H1 (cell line): ENCODE measurements at regions not wholly inside any gene's neighbourhood (a gene's known extent, or its start where the extent isn't known, plus 50 kb on each side); places are given as distances from the start of the nearest gene placed in this dataset.

Experiments used
- CTCF ChIA-PET: fragments of 300-600 bp; sonication (Branson Sonifier 250); formaldehyde crosslinking; loops from one replicate; lab custom pipeline; 2021; ENCODE audit not compliant: partially characterized antibody; lab: Charles Lee
- POLR2A ChIA-PET: fragments of 300-600 bp; sonication (Branson Sonifier 250); formaldehyde crosslinking; loops from one replicate; lab custom pipeline; 2021; ENCODE audit warnings: inconsistent platforms; ENCODE audit not compliant: partially characterized antibody; lab: Charles Lee
- DNase-seq, 2 experiments: peaks; one replicate each; pipeline versions ENCODE4 v3.0.0 to v3.0.0-alpha.2; 2010 to 2022; ENCODE audit warnings: low spot score in 2 of 2, low read depth in 1 of 2, mixed read lengths in 1 of 2
- FAIRE-seq: peaks from 2 replicates; lab custom pipeline; 2011; peaks lifted over from hg19 to GRCh38; lab: Jason Lieb, UNC
- H2AFZ ChIP-seq: 2 replicates; pipeline ENCODE4 v1.8.1; 2012; ENCODE audit warnings: low read length, inconsistent platforms
- H2AK5ac ChIP-seq: 2 replicates; pipeline ENCODE4 v1.6.1; 2013; ENCODE audit warnings: low read depth, low read length
- H2BK120ac ChIP-seq: replicated peaks from 2 replicates; pipeline ENCODE3; 2013; ENCODE audit warnings: low read depth, low read length, inconsistent platforms
- H2BK12ac ChIP-seq: 2 replicates; pipeline ENCODE4 v1.6.1; 2013; ENCODE audit warnings: low read depth, low read length
- H2BK15ac ChIP-seq: 2 replicates; pipeline ENCODE4 v1.6.1; 2013; ENCODE audit warnings: low read length
- H2BK20ac ChIP-seq: 2 replicates; pipeline ENCODE4 v1.6.1; 2013; ENCODE audit warnings: low read length
- H2BK5ac ChIP-seq: 2 replicates; pipeline ENCODE4 v1.6.1; 2013; ENCODE audit warnings: low read depth, low read length
- H3K14ac ChIP-seq: 2 replicates; pipeline ENCODE4 v1.6.1; 2013; ENCODE audit warnings: inconsistent platforms; ENCODE audit not compliant: insufficient read length
- H3K18ac ChIP-seq: 2 replicates; pipeline ENCODE4 v1.6.1; 2013; ENCODE audit warnings: low read length; ENCODE audit errors: extremely low read depth
- H3K23ac ChIP-seq: 2 replicates; pipeline ENCODE4 v1.6.1; 2013; ENCODE audit warnings: inconsistent platforms; ENCODE audit not compliant: insufficient read length
- H3K23me2 ChIP-seq: 2 replicates; pipeline ENCODE4 v1.6.1; 2013; ENCODE audit warnings: low read depth, low read length
- H3K27ac ChIP-seq: 2 replicates; pipeline ENCODE4 v1.6.1; 2011; ENCODE audit warnings: low read depth, low read length, inconsistent platforms
- H3K27me3 ChIP-seq, 4 experiments: replicated peaks in 1 of 4; 1 replicate in 1 of 4; 2 replicates in 3 of 4; pipeline versions ENCODE4 v1.6.1 to v1.8.1; 2011 to 2013; ENCODE audit warnings: low read length in 3 of 4, mild to moderate bottlenecking in 3 of 4, inconsistent platforms in 2 of 4, mixed read lengths in 2 of 4, moderate library complexity in 1 of 4; ENCODE audit not compliant: control insufficient read depth in 3 of 4, insufficient read depth in 3 of 4; ENCODE audit errors: extremely low read depth in 1 of 4
- H3K36me3 ChIP-seq, 4 experiments: 2 replicates each; pipeline versions ENCODE4 v1.6.1 to v1.8.1; 2011 to 2013; ENCODE audit warnings: mild to moderate bottlenecking in 4 of 4, low read length in 3 of 4, moderate library complexity in 2 of 4, control low read depth in 1 of 4, inconsistent platforms in 1 of 4; ENCODE audit not compliant: insufficient read depth in 4 of 4, control insufficient read depth in 2 of 4
- H3K4ac ChIP-seq: replicated peaks from 2 replicates; pipeline ENCODE3; 2013; ENCODE audit warnings: low read length, low read depth, mixed read lengths, inconsistent platforms; ENCODE audit not compliant: insufficient read length
- H3K4me1 ChIP-seq, 4 experiments: replicated peaks in 1 of 4; 1 replicate in 1 of 4; 2 replicates in 3 of 4; pipeline versions ENCODE4 v1.6.1 to v1.8.1; 2011 to 2013; ENCODE audit warnings: low read length in 3 of 4, inconsistent platforms in 2 of 4, mixed read lengths in 1 of 4; ENCODE audit not compliant: insufficient read depth in 4 of 4, control insufficient read depth in 3 of 4
- H3K4me2 ChIP-seq, 2 experiments: 2 replicates each; pipeline versions ENCODE4 v1.6.1 to v1.8.1; 2011 to 2013; ENCODE audit warnings: low read depth in 2 of 2, low read length in 2 of 2, control low read depth in 1 of 2, inconsistent platforms in 1 of 2, mild to moderate bottlenecking in 1 of 2; ENCODE audit not compliant: insufficient read depth in 1 of 2
- H3K4me3 ChIP-seq, 4 experiments: fragments of 200-600, 300-600 bp in 1 of 4; sonication (generic), shearing (Covaris generic), sonication (Bioruptor Twin) in 1 of 4; 2 replicates each; pipeline versions ENCODE4 v1.5.1 to v1.8.1; 2011 to 2016; ENCODE audit warnings: low read length in 4 of 4, low read depth in 3 of 4, control low read depth in 2 of 4, inconsistent platforms in 2 of 4, mild to moderate bottlenecking in 2 of 4, mixed read lengths in 1 of 4, moderate library complexity in 1 of 4; ENCODE audit not compliant: insufficient read depth in 2 of 4; ENCODE audit errors: extremely low read depth in 1 of 4
- H3K56ac ChIP-seq: replicated peaks from 2 replicates; pipeline ENCODE3; 2013; ENCODE audit warnings: low read depth, mild to moderate bottlenecking, mixed read lengths, low read length, inconsistent platforms; ENCODE audit not compliant: insufficient read length
- H3K79me1 ChIP-seq: 2 replicates; pipeline ENCODE4 v1.6.1; 2013; ENCODE audit warnings: low read depth, low read length, control low read depth
- H3K79me2 ChIP-seq, 2 experiments: 2 replicates each; pipeline versions ENCODE4 v1.6.1 to v1.8.1; 2012 to 2013; ENCODE audit warnings: low read length in 2 of 2, mild to moderate bottlenecking in 2 of 2, inconsistent platforms in 1 of 2; ENCODE audit not compliant: insufficient read depth in 2 of 2, control insufficient read depth in 1 of 2
- H3K9ac ChIP-seq, 4 experiments: replicated peaks in 1 of 4; 1 replicate in 1 of 4; 2 replicates in 3 of 4; pipeline versions ENCODE4 v1.6.1 to v1.8.1; 2011 to 2013; ENCODE audit warnings: low read depth in 3 of 4, low read length in 3 of 4, control low read depth in 2 of 4, mild to moderate bottlenecking in 2 of 4, moderate library complexity in 2 of 4, inconsistent platforms in 1 of 4; ENCODE audit errors: extremely low read depth in 1 of 4
- H3K9me3 ChIP-seq, 2 experiments: 2 replicates each; pipeline versions ENCODE4 v1.6.1 to v1.8.1; 2012 to 2013; ENCODE audit warnings: mild to moderate bottlenecking in 2 of 2, moderate library complexity in 2 of 2, control low read depth in 1 of 2, inconsistent platforms in 1 of 2, low read depth in 1 of 2, low read length in 1 of 2, mixed read lengths in 1 of 2; ENCODE audit not compliant: insufficient read depth in 2 of 2
- H4K20me1 ChIP-seq, 2 experiments: replicated peaks in 1 of 2; 2 replicates each; pipeline versions ENCODE3 to v1.8.1; 2011 to 2013; ENCODE audit warnings: inconsistent platforms in 2 of 2, low read length in 2 of 2, mild to moderate bottlenecking in 1 of 2; ENCODE audit not compliant: insufficient read depth in 2 of 2, control insufficient read depth in 1 of 2
- H4K5ac ChIP-seq: 2 replicates; pipeline ENCODE4 v1.6.1; 2013; ENCODE audit warnings: low read length, low read depth, mixed read lengths, inconsistent platforms; ENCODE audit not compliant: insufficient read length
- H4K8ac ChIP-seq: 2 replicates; pipeline ENCODE4 v1.8.0; 2013; ENCODE audit warnings: mild to moderate bottlenecking, moderate library complexity, low read length, inconsistent platforms; ENCODE audit not compliant: insufficient read depth; ENCODE audit errors: extremely low read depth
- H4K91ac ChIP-seq: replicated peaks from 2 replicates; pipeline ENCODE3; 2013; ENCODE audit warnings: low read length, mixed read lengths, inconsistent platforms; ENCODE audit not compliant: insufficient read length
- BACH1 ChIP-seq: IDR thresholded peaks from 2 replicates; pipeline ENCODE4 v1.6.1; 2012; ENCODE audit warnings: low read length, improper control_type of control experiment
- BCL11A ChIP-seq, 2 experiments: IDR thresholded peaks; one replicate each; pipeline ENCODE4 v1.6.1; 2011; ENCODE audit warnings: low read depth in 2 of 2, low read length in 2 of 2, mild to moderate bottlenecking in 2 of 2
- EP300 ChIP-seq, 2 experiments: IDR thresholded peaks; 1 replicate in 1 of 2; 2 replicates in 1 of 2; pipeline ENCODE4 v1.6.1; 2011 to 2012; ENCODE audit warnings: low read depth in 2 of 2, low read length in 2 of 2, mild to moderate bottlenecking in 2 of 2, borderline replicate concordance in 1 of 2, inconsistent platforms in 1 of 2, moderate library complexity in 1 of 2
- KDM5A ChIP-seq: fragments of 200-600 bp; IDR thresholded peaks from 2 replicates; pipeline ENCODE4 v1.7.1; 2012; ENCODE audit warnings: mild to moderate bottlenecking, low read length, inconsistent platforms, mixed read lengths
- MAFK ChIP-seq: IDR thresholded peaks from 2 replicates; pipeline ENCODE4 v1.6.1; 2012; ENCODE audit warnings: low read depth, mild to moderate bottlenecking, improper control_type of control experiment, low read length
- NRF1 ChIP-seq: IDR thresholded peaks from 2 replicates; pipeline ENCODE4 v1.6.1; 2011; ENCODE audit warnings: mild to moderate bottlenecking, low read depth, low read length, improper control_type of control experiment
- SIRT6 ChIP-seq: IDR thresholded peaks from one replicate; pipeline ENCODE4 v1.7.1; 2012; ENCODE audit warnings: low read length, inconsistent platforms
- SRF ChIP-seq: IDR thresholded peaks from 2 replicates; pipeline ENCODE4 v1.6.1; 2011; ENCODE audit warnings: mild to moderate bottlenecking, low read depth, low read length, moderate library complexity
- TAF1 ChIP-seq: IDR thresholded peaks from 2 replicates; pipeline ENCODE4 v1.6.1; 2011; ENCODE audit warnings: mild to moderate bottlenecking, low read depth, low read length
- TBP ChIP-seq: IDR thresholded peaks from 2 replicates; pipeline ENCODE4 v1.6.1; 2011; ENCODE audit warnings: low read depth, low read length, improper control_type of control experiment
- TEAD4 ChIP-seq: IDR thresholded peaks from 2 replicates; pipeline ENCODE4 v1.6.1; 2012; ENCODE audit warnings: low read depth, low read length, inconsistent platforms, mixed read lengths
- WGBS, 2 experiments: shearing (Covaris generic) in 1 of 2; methylation state at CpG; one replicate each; pipeline versions ENCODE4 v1.1.6 to v1.1.7; 2013 to 2015; ENCODE audit warnings: low lambda C conversion rate in 2 of 2, mixed read lengths in 2 of 2, inconsistent platforms in 1 of 2, low coverage in 1 of 2, missing lambda C conversion rate in 1 of 2; ENCODE audit not compliant: insufficient replicate concordance in 2 of 2, insufficient coverage in 1 of 2, insufficient read length in 1 of 2; ENCODE audit errors: extremely low coverage in 1 of 2, missing lambda C conversion rate in 1 of 2; 5-methylcytosine and 5-hydroxymethylcytosine counted together
- TF ChIP-seq, protein P1 (sequence below): IDR thresholded peaks from 2 replicates; pipeline ENCODE4 v1.6.1; 2012; ENCODE audit warnings: low read length, inconsistent platforms

DNA sequence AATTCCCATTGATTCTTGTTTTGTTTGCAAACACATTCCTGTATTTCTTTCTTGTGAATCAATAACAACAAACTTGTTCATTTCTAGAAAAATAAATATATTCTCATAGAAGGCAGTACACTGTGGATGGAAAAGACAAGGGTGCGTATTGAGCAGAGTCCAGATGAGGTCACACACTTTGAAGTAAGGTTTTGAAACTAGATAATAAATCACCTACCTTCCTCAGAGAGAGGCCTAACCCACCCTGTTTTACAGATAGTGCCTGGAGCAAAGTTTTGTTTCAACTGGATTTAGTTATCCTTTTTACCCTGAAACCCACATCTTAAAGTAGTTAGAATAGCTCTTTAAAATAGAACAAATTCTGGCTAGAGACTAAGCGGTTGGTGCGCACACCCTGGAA lies 137.1 kb upstream of the PIEZO2 start:
- no peak overlapping the region for H4K91ac ChIP-seq
- no peak overlapping the region for H4K5ac ChIP-seq
- POLR2A ChIA-PET = no interaction called here
- no peak overlapping the region for H4K8ac ChIP-seq
- H2AFZ ChIP-seq = no peak overlapping the region
- H2BK5ac ChIP-seq = no peak overlapping the region
- H3K14ac ChIP-seq = no peak overlapping the region
- H3K4me1 ChIP-seq = no peaks in the 10 kb centered on the region
- H3K4me2 ChIP-seq = no peak overlapping the region
- WGBS, 2 experiments = 90% methylated on average over 3 of the region's 3 CpGs; no CpG with 5 or more reads in 1 of the 2 experiments
- H3K4ac ChIP-seq = no peak overlapping the region
- H3K18ac ChIP-seq = no peak overlapping the region
- H2BK120ac ChIP-seq = no peak overlapping the region
- H3K9ac ChIP-seq = no peak overlapping the region
- no peak overlapping the region for H2AK5ac ChIP-seq
- no peaks in the 10 kb centered on the region for H3K79me1 ChIP-seq
- CTCF ChIA-PET = interaction anchor here (1.3 kb wide), 1 partner anchor 24 kb away, joined by 4 read pairs; no protein-coding TSS in a partner anchor
- no peak overlapping the region for H2BK12ac ChIP-seq
- no peak overlapping the region for H3K23ac ChIP-seq
- no peak overlapping the region for H3K27ac ChIP-seq
- H3K27me3 ChIP-seq = no peaks in the 10 kb centered on the region
- no peak overlapping the region for H3K4me3 ChIP-seq
- H3K23me2 ChIP-seq = no peaks in the 10 kb centered on the region
- H2BK15ac ChIP-seq = no peak overlapping the region
- H3K79me2 ChIP-seq = no peaks in the 10 kb centered on the region
- FAIRE-seq = no peak
- H3K56ac ChIP-seq = no peak overlapping the region
- no peaks in the 10 kb centered on the region for H3K9me3 ChIP-seq
- H4K20me1 ChIP-seq = no peaks in the 10 kb centered on the region
- H3K36me3 ChIP-seq = no peaks in the 10 kb centered on the region
- H2BK20ac ChIP-seq = no peak overlapping the region
- DNase-seq = no peak
- TF ChIP-seq TBP (no peak), TEAD4 (no peak), BCL11A (IDR thresholded peaks at IDR 0.05; ENCODE audit: low read depth in 2 of 2, low read length in 2 of 2) (no peak), SIRT6 (no peak), SRF (no peak), TAF1 (no peak), MAFK (no peak), KDM5A (no peak), NRF1 (no peak), EP300 (IDR thresholded peaks at IDR 0.05; ENCODE audit: borderline replicate concordance in 1 of 2, low read depth in 2 of 2, low read length in 2 of 2) (no peak), BACH1 (no peak)
- TF ChIP-seq, protein P1, sequence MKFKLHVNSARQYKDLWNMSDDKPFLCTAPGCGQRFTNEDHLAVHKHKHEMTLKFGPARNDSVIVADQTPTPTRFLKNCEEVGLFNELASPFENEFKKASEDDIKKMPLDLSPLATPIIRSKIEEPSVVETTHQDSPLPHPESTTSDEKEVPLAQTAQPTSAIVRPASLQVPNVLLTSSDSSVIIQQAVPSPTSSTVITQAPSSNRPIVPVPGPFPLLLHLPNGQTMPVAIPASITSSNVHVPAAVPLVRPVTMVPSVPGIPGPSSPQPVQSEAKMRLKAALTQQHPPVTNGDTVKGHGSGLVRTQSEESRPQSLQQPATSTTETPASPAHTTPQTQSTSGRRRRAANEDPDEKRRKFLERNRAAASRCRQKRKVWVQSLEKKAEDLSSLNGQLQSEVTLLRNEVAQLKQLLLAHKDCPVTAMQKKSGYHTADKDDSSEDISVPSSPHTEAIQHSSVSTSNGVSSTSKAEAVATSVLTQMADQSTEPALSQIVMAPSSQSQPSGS = no peak
